B cell (primary cell): ENCODE measurements at regions not wholly inside any gene's neighbourhood (a gene's known extent, or its start where the extent isn't known, plus 50 kb on each side); places are given as distances from the start of the nearest gene placed in this dataset.

ENCODE experiments used
- ATAC-seq: fragments of 200-7000 bp; cut with Tn5 transposase; one replicate; pipeline ENCODE4 v1.10.0; 2021; ENCODE audit warnings: low read depth, mild to moderate bottlenecking, moderate number of reproducible peaks, moderate library complexity
- CTCF ChIA-PET: fragments of 350-600 bp; sonication (Branson Sonifier 250); formaldehyde crosslinking; loops from one replicate; lab custom pipeline; 2021; ENCODE audit warnings: antibody characterized with exemption, inconsistent platforms; lab: Charles Lee
- POLR2A ChIA-PET: fragments of 350-600 bp; sonication (Branson Sonifier 250); formaldehyde crosslinking; loops from one replicate; lab custom pipeline; 2021; ENCODE audit warnings: antibody characterized with exemption; lab: Charles Lee
- DNase-seq: peaks from one replicate; pipeline ENCODE4 v3.0.0; 2013
- H2AFZ ChIP-seq: 2 replicates; pipeline ENCODE4 v1.6.1; 2012; ENCODE audit warnings: mild to moderate bottlenecking, low read depth, low read length; ENCODE audit not compliant: insufficient read depth, poor library complexity, severe bottlenecking
- H3K27ac ChIP-seq, 2 donors: 1 replicate in 1 of 2; 2 replicates in 1 of 2; pipeline ENCODE4 v1.5.1; 2012 to 2013; ENCODE audit warnings: low read length in 2 of 2, mild to moderate bottlenecking in 2 of 2, moderate library complexity in 1 of 2
- H3K27me3 ChIP-seq, 4 experiments: fragments of 200-600 bp in 1 of 4; sonication (generic) in 1 of 4; replicated peaks in 1 of 4; 1 replicate in 2 of 4; 2 replicates in 2 of 4; pipeline versions ENCODE4 v1.6.1 to v1.7.0; 2013 to 2016; ENCODE audit warnings: low read length in 3 of 4, mild to moderate bottlenecking in 2 of 4, mixed read lengths in 1 of 4, moderate library complexity in 1 of 4; ENCODE audit not compliant: insufficient read depth in 4 of 4, control insufficient read depth in 3 of 4; ENCODE audit errors: control extremely low read depth in 1 of 4
- H3K36me3 ChIP-seq, 2 experiments: replicated peaks in 1 of 2; 1 replicate in 1 of 2; 2 replicates in 1 of 2; pipeline versions ENCODE4 v1.6.1 to v1.7.1; 2013; ENCODE audit warnings: low read length in 1 of 2; ENCODE audit not compliant: insufficient read depth in 2 of 2, control insufficient read depth in 1 of 2; ENCODE audit errors: control extremely low read depth in 1 of 2, extremely low read depth in 1 of 2
- H3K4me1 ChIP-seq, 2 donors: fragments of 200-600 bp in 1 of 2; sonication (generic) in 1 of 2; 1 replicate in 1 of 2; 2 replicates in 1 of 2; pipeline versions ENCODE4 v1.5.1 to v1.6.1; 2013 to 2017; ENCODE audit warnings: low read length in 2 of 2; ENCODE audit not compliant: control insufficient read depth in 2 of 2, insufficient read depth in 2 of 2
- H3K4me2 ChIP-seq: replicated peaks from 2 replicates; pipeline ENCODE3; 2012; ENCODE audit warnings: mild to moderate bottlenecking, low read depth, low read length; ENCODE audit not compliant: poor library complexity, severe bottlenecking
- H3K4me3 ChIP-seq, 5 experiments: fragments of 200-600 bp in 1 of 5; sonication (generic) in 1 of 5; 1 replicate in 3 of 5; 2 replicates in 2 of 5; pipeline versions ENCODE4 v1.5.1 to v1.7.0; 2011 to 2016; ENCODE audit warnings: low read length in 4 of 5, mild to moderate bottlenecking in 4 of 5, low read depth in 2 of 5, control low read depth in 1 of 5, moderate library complexity in 1 of 5; ENCODE audit not compliant: insufficient read depth in 1 of 5; ENCODE audit errors: control extremely low read depth in 1 of 5, extremely low read depth in 1 of 5
- H3K79me2 ChIP-seq: fragments of 200-600 bp; sonication (generic); one replicate; pipeline ENCODE4 v1.6.0; 2016; ENCODE audit warnings: low read length; ENCODE audit not compliant: control insufficient read depth, insufficient read depth
- H3K9ac ChIP-seq: fragments of 200-600 bp; sonication (generic); 2 replicates; pipeline ENCODE4 v1.6.1; 2017; ENCODE audit warnings: mild to moderate bottlenecking, low read length, moderate library complexity
- H3K9me3 ChIP-seq, 3 donors: one replicate each; pipeline versions ENCODE4 v1.6.1 to v1.7.1; 2013; ENCODE audit warnings: low read length in 2 of 3; ENCODE audit not compliant: control insufficient read depth in 2 of 3, insufficient read depth in 1 of 3; ENCODE audit errors: control extremely low read depth in 1 of 3
- H4K20me1 ChIP-seq: 2 replicates; pipeline ENCODE4 v1.6.0; 2012; ENCODE audit warnings: mild to moderate bottlenecking, low read length; ENCODE audit not compliant: insufficient read depth, control insufficient read depth, poor library complexity, severe bottlenecking
- H3K27ac Mint-ChIP-seq: one replicate; pipeline ENCODE4 v1.8.0; 2021; ENCODE audit warnings: mixed read lengths
- H3K27me3 Mint-ChIP-seq: one replicate; pipeline ENCODE4 v1.8.0; 2021; ENCODE audit warnings: mixed read lengths
- H3K4me1 Mint-ChIP-seq: one replicate; pipeline ENCODE4 v1.8.0; 2021; ENCODE audit warnings: mixed read lengths
- H3K4me3 Mint-ChIP-seq: one replicate; pipeline ENCODE4 v1.8.0; 2021; ENCODE audit warnings: mixed read lengths
- H3K9me3 Mint-ChIP-seq: one replicate; pipeline ENCODE4 v1.8.0; 2022; ENCODE audit warnings: mixed read lengths; ENCODE audit not compliant: insufficient read depth
- EZH2 ChIP-seq: IDR thresholded peaks from 2 replicates; pipeline ENCODE4 v1.6.1; 2012; ENCODE audit warnings: borderline replicate concordance, low read depth, mild to moderate bottlenecking, moderate library complexity, low read length; ENCODE audit not compliant: insufficient read depth, poor library complexity, severe bottlenecking
- WGBS: methylation state at CpG from one replicate; pipeline ENCODE4 v1.1.5; 2013; ENCODE audit warnings: missing lambda C conversion rate; ENCODE audit not compliant: insufficient coverage; 5-methylcytosine and 5-hydroxymethylcytosine counted together
- intact Hi-C: fragments of 100-400 bp; cut with micrococcal nuclease; formaldehyde crosslinking; loops from one replicate; pipeline ENCODE4 v1.10.0; 2022
- TF ChIP-seq, protein P1 (sequence below): fragments of 200-600 bp; IDR thresholded peaks from one replicate; pipeline ENCODE4 v1.8.0; 2022; ENCODE audit warnings: antibody characterized with exemption, mild to moderate bottlenecking

DNA sequence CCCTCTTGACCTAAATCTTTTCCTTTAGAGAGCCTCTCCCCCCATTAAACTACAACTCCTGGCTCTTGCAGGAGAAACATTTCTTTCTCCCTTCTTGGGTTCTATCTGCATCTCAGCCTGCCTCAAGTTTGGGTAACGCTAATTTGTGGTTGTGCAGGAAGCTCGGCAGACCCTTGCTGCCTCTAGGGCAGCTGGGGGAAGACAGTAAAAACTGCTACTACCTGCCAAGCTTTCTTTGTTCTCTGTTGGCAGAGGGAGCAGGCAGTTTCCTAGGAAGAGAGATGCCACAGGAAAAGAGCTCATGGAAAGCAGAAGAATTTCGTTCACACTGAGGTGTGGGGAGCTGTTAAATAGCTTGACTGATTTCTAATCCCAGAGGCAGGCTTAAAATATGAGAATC lies 555.6 kb upstream of the IGFBP7 start:
- intact Hi-C loops = no loop called here
- Histone ChIP-seq H3K79me2 (no peaks in the 10 kb centered on the region), H3K27me3 (no peaks in the 10 kb centered on the region), H3K4me2 (no peak overlapping the region), H3K27ac (no peak overlapping the region), H3K9me3 (peaks cover 0 to 2% (median 0%) of the 10 kb centered on the region in 3 donors), H4K20me1 (no peaks in the 10 kb centered on the region), H3K4me1 (no peaks in the 10 kb centered on the region), H2AFZ (no peak overlapping the region), H3K9ac (no peak overlapping the region), H3K36me3 (no peaks in the 10 kb centered on the region), H3K4me3 (no peak overlapping the region)
- ATAC-seq = no peak
- Mint-ChIP-seq H3K4me1 (no peaks in the 10 kb centered on the region), H3K4me3 (no peak overlapping the region), H3K9me3 (no peaks in the 10 kb centered on the region), H3K27me3 (no peaks in the 10 kb centered on the region), H3K27ac (no peak overlapping the region)
- TF ChIP-seq, protein P1, sequence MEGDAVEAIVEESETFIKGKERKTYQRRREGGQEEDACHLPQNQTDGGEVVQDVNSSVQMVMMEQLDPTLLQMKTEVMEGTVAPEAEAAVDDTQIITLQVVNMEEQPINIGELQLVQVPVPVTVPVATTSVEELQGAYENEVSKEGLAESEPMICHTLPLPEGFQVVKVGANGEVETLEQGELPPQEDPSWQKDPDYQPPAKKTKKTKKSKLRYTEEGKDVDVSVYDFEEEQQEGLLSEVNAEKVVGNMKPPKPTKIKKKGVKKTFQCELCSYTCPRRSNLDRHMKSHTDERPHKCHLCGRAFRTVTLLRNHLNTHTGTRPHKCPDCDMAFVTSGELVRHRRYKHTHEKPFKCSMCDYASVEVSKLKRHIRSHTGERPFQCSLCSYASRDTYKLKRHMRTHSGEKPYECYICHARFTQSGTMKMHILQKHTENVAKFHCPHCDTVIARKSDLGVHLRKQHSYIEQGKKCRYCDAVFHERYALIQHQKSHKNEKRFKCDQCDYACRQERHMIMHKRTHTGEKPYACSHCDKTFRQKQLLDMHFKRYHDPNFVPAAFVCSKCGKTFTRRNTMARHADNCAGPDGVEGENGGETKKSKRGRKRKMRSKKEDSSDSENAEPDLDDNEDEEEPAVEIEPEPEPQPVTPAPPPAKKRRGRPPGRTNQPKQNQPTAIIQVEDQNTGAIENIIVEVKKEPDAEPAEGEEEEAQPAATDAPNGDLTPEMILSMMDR = no peak
- TF ChIP-seq EZH2 = no peak
- WGBS = no CpG with 5 or more reads among the region's 3 CpGs
- DNase-seq = no peak
- ChIA-PET POLR2A (no interaction called here), CTCF (no interaction called here)

DNA sequence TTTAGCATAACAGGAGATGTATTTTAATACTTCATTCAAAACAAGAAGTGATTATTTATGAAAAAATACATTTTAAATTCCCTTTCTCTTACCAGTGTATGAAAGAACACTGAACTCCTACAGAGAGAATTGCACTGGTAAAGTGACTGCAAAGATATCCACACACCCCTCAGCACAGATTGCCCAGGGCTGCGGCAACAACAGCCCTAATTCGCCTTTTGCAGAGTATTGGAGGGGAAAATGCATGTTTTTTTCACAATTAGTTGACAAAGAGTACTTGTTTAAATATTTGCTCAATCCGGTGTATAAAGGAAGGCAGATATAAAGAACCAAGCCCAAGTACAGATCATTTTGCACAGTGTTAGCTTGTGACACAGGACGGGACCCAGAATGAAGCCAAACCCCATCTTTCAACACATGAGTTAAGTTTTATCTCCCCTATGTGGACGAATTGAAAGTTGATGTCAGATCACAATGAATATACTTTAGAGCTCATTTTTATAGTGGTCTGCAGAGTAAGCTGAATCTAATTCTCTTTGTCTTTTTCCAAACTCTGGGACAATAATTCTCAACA lies 551.4 kb upstream of the IGFBP7 start:
- no peaks in the 10 kb centered on the region for H3K9me3 Mint-ChIP-seq
- intact Hi-C loops = no loop called here
- no peak overlapping the region for H3K27ac ChIP-seq

More for the DNA sequence above, 551.4 kb upstream of the IGFBP7 start:
- POLR2A ChIA-PET = no interaction called here
- no peaks in the 10 kb centered on the region for H3K79me2 ChIP-seq
- H3K4me2 ChIP-seq = no peak overlapping the region
- Mint-ChIP-seq H3K27me3 (no peaks in the 10 kb centered on the region), H3K27ac (no peak overlapping the region), H3K4me1 (no peaks in the 10 kb centered on the region), H3K4me3 (no peak overlapping the region)
- no peak for ATAC-seq
- no peak for DNase-seq
- H3K4me3 ChIP-seq = no peak overlapping the region
- no peak overlapping the region for H2AFZ ChIP-seq
- H3K27me3 ChIP-seq = no peaks in the 10 kb centered on the region
- H3K9ac ChIP-seq = no peak overlapping the region
- CTCF ChIA-PET = no interaction called here
- H4K20me1 ChIP-seq = no peaks in the 10 kb centered on the region
- no peaks in the 10 kb centered on the region for H3K36me3 ChIP-seq
- H3K9me3 ChIP-seq = no peaks in the 10 kb centered on the region
- TF ChIP-seq, protein P1 = no peak
- no peaks in the 10 kb centered on the region for H3K4me1 ChIP-seq
- no CpG with 5 or more reads among the region's 5 CpGs for WGBS
